ENCODE measurements at regions not wholly inside any gene's neighbourhood (a gene's known extent, or its start where the extent isn't known, plus 50 kb on each side); places are given as distances from the start of the nearest gene placed in this dataset.

- TF ChIP-seq ZNF407 (IDR thresholded peaks at IDR 0.05; ENCODE audit: low read depth) (no peak), ZC3H8 (IDR thresholded peaks at IDR 0.05) (no peak), HMGXB4 (CRISPR knock-in tag; IDR thresholded peaks at IDR 0.05) (no peak), BRF2 (IDR thresholded peaks at IDR 0.05; ENCODE audit: borderline replicate concordance, insufficient read depth, insufficient read length) (no peak), ZNF354B (CRISPR knock-in tag; IDR thresholded peaks at IDR 0.05) (no peak)
Observed at GRCh38 chr9:73054091-73054490, 97.6 kb upstream of the ANXA1 start (continued).
